IPS-NIHi7 (cell line): ENCODE measurements at regions not wholly inside any gene's neighbourhood (a gene's known extent, or its start where the extent isn't known, plus 50 kb on each side); places are given as distances from the start of the nearest gene placed in this dataset.

ENCODE experiments used
- DNase-seq: peaks from one replicate; pipeline ENCODE4 v3.0.0; 2012; ENCODE audit warnings: mixed read lengths; ENCODE audit errors: extremely low spot score

GRCh38 chr5:165076686-165077085 is 1571.3 kb downstream of the MAT2B start:
- no peak for DNase-seq

DNA sequence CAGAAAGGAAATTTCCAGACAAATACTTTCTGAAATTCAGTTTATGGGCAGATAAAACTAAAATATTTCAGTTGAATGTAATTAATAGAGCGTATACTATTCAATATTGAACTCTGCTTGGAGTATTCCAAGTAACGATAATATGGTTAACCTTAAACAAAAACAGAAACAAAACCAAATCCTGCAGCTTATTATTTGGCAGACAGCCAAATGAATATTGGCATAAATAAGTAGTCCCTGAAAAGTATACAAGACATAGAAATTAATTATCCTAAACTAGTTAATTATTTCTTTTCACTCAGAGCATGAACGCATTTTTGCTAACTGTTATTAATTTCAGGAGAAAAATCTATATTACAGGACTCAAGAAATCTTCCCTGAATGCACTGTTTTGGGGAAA is 1574.0 kb downstream of the MAT2B start:
- DNase-seq: no peak

DNA sequence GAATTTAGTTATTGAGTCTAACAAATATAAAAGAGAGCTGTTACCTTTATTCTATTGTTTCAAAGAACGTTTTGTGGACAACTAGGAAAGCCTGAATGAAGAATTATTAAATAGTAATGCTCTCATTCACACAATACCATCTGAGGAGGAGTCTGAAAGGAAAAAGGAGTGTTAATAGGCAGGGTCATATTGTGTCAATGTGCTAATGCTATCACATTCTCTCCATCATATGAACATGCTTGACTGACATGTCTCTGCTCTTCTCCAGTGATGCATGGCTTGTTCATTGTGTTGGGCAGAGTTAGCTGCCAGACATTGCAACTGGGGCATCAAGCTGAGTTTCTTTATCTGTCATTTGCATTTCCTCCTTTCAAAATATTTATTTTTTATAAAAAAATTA is 1578.0 kb downstream of the MAT2B start:
- DNase-seq: no peak

DNA sequence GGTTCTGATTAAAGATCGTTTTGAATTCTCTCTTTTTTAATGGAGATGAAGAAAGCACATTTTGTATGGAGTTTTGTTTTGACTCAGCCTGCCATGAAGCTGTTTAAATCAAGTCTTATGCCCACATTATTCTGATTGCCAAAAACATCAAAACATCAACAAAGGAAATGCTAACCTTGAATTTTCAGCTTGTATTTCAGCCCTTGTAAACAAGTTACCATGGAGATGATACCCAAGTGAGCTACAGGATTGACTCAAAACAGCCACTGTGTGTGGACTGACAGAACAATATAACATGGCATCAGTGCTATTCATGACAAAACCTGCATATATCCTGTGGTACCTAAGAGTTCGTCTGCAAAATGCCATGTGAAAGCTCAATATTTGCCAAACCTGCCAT is 1581.0 kb downstream of the MAT2B start:
- no peak for DNase-seq

DNA sequence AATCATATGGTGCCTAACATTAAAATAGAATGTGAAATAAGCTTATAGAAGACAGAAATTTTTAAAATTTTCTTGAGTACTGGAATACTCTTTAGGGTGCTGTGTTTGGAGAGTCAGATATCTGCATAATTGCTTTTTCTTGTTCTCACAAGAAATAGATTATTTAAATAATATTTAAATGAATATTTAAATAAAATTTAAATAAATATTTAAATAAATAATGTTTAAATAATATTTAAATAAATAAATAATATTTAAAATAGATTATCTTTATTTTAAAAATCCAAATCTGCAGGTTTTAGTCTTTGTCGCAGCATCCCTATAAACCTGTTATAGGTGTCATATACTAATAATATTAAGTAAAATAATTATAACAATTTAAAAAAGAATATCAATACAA is 1589.4 kb downstream of the MAT2B start:
- no peak for DNase-seq

DNA sequence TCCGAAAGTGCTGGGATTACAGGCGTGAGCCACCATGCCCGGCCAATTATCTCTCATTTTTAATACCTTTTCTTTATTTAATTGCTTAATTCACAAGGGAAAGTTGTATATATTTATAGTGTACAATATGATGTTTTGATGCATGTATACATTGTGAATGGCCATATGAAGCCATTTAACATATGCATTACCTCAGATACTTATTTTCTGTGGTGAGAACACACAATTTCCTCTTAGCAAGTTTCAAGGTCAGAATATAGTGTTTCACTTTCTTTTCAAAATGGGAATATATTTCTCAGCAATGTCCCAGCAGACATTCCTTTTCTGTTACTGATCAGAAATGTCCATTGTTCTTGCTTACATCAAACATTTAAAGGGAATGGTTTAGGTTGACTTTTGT is 1596.3 kb downstream of the MAT2B start:
- DNase-seq: no peak

DNA sequence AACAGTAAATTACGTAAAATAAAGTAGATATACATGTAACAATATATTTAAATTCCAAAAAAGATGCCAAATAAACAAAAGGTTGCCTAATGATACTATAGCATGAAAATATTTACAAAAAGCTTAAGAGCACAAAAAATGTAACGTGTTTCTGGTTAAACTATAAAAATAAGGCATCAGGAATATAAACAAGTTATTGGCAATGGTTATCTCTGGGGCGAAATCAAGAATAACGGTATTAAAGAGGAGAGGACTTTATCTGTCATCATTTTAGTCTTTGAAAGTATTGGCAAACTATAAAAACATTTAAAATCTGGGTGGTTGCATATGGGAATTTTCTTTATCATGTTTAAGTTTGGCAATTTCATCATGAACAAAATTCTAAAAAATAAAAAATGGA is 1599.2 kb downstream of the MAT2B start:
- DNase-seq: no peak

DNA sequence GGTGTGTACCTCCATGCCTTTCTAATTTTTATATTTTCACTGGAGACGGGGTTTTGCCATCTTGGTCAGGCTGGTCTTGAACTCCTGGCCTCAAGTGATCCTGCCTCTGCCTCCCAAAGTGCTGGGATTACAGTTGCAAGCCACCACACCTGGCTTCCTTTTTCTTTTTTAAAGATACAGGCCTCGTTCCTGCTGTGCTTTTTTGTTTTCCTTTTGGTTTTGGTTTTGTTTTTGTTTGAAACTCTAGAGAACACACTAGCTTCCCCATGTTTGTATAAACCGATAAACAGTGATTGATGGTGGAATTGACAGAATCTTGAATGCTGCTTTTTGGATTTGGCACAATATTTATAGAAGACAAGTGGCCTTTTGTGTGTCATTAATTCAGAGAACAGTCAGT is 1603.4 kb downstream of the MAT2B start:
- no peak for DNase-seq

- no peak for DNase-seq
These were observed 1613.8 kb downstream of the MAT2B start for GRCh38 chr5:165119175-165119574.

DNA sequence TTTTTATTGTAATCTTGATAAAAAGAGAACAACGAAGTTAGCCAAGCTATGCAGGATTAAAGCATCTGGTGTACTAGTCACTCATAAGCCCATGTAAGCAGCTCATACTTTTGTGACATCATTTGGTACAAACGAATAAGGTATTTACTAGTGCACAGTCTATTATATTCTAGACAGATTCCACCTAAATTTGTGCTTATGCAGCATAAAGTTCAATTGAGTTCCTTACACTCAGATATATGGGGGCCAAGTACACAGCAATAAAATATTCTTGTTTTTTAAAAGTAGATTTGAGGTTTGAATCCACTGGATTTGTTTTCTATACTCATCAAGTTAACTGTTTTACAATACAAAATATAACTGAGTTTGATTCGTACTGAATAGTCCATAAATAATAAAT is 1621.2 kb downstream of the MAT2B start:
- no peak for DNase-seq

- no peak for DNase-seq
These were observed 1622.5 kb downstream of the MAT2B start for GRCh38 chr5:165127941-165128340.

GRCh38 chr5:165130656-165131055 is 1625.2 kb downstream of the MAT2B start:
- no peak for DNase-seq

- DNase-seq: no peak
These were observed 1628.7 kb downstream of the MAT2B start for GRCh38 chr5:165134155-165134554.

DNA sequence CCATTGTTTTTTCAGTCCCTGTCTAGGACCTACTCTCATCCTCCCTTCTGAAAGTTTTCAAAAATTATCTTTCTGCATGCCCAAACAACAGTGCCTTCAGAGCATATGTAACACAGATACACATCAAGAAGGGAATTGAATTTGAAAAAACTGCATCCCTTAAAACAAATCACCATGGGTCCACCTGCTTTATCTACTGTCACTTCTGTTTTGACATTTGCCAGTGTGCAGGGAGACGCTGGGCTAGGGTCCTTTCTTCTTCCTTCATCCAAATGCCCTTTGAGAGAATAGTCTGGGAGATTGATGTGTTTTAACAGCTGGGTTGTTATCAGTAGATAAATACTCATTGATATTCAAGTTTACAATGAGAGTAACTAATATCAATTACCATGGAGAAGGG is 1630.1 kb downstream of the MAT2B start:
- no peak for DNase-seq

- DNase-seq: no peak
These were observed 1632.3 kb downstream of the MAT2B start for GRCh38 chr5:165137701-165138100.

DNA sequence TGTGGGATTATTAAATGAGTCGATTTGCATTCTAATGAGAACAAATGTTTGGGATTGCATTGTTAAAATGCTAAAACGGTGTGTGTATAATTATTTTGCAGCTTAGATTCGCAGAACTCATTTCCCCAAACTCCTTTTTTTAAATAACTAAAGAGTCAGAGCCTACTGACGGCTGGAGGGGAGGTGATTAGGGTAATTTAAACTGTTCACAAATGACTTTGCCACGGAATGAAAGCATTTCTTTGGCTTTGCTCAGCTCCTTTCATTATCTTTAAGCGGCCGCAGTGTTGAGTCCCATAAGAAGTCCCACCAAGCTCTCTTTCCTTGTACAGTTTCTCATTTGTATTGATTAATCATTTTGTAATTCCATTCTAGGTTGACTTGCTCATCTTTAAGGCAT is 1632.8 kb downstream of the MAT2B start:
- DNase-seq: peak; percentile 11

DNA sequence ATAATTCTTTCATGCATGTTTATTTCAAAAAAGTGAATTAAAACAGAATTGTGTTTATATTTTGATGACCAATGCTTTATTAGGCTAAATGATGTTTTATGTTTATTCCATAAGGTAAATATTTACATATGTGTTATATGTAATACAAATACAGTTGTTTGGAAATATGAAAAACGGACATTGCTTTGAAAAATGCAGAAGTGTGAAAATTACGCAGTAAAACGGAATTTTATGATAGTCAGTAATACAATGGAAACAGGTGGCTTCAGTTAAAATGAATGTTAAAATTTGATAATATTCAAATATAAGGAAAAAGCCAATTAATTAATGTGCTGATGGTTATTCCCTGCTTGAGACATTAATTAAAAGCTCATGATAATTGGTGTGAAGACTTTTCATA is 1633.8 kb downstream of the MAT2B start:
- DNase-seq: no peak

- no peak for DNase-seq
These were observed 1634.3 kb downstream of the MAT2B start for GRCh38 chr5:165139721-165140120.

- peak; percentile 12 for DNase-seq
These were observed 1638.3 kb downstream of the MAT2B start for GRCh38 chr5:165143741-165144140.

- DNase-seq: peak; percentile 12
These were observed 1644.0 kb downstream of the MAT2B start for GRCh38 chr5:165149431-165149830.

- DNase-seq: no peak
These were observed 1646.6 kb downstream of the MAT2B start for GRCh38 chr5:165152058-165152457.

GRCh38 chr5:165157219-165157618 is 1651.8 kb downstream of the MAT2B start:
- no peak for DNase-seq

GRCh38 chr5:165161204-165161603 is 1655.8 kb downstream of the MAT2B start:
- peak; percentile 20 for DNase-seq

DNA sequence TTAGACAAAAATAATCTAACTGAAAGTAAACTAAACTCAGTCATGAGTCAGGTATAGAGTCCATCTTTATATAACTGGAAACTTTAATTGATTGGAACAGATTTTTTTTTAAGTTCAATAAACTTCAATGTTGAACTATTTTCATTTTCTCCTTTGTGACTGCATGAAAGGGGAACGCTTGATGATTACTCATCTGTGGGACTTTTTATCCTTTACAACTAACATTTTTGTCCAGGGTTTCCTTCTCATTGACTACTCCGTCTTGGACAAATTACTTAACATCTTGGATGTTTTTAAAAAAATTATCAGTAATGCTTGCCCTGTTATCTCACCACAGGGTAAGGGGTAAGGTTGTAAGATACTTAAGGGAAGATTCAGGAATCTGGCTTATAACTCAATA is 1658.4 kb downstream of the MAT2B start:
- no peak for DNase-seq

DNA sequence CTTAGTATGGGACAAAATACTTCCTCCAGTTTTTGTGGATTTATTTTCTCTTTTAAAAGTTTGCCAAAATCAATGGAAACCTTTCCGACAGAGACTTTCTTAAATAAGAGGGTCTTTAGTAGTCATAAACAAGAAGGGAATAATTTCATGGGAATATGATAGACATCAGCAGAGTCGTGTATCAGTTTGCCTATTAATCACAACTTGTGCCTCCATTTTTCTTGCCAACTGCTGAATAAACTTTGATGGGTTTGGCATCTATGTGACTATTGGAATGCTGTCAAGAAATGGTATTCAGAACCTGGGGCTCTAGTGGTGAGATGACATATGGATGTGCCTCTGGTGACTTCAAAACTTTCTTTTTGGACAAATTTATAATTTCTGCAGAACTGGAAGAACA is 1668.2 kb downstream of the MAT2B start:
- no peak for DNase-seq
